Thoracic aorta (tissue), 2 donors: ENCODE measurements at regions not wholly inside any gene's neighbourhood (a gene's known extent, or its start where the extent isn't known, plus 50 kb on each side); places are given as distances from the start of the nearest gene placed in this dataset.

Experiments used
- ATAC-seq: fragments of 150-250 bp; one replicate; pipeline ENCODE4 v1.8.0; 2017; ENCODE audit warnings: low read depth; ENCODE audit not compliant: insufficient number of reproducible peaks, low FRiP score
- DNase-seq: peaks from one replicate; pipeline ENCODE4 v3.0.0-alpha.2; 2020; ENCODE audit warnings: low spot score
- H3K27ac ChIP-seq, 2 donors: fragments of 200-600 bp; sonication (generic); 1 replicate in 1 of 2; 2 replicates in 1 of 2; pipeline ENCODE4 v1.5.1; 2016; ENCODE audit warnings: mild to moderate bottlenecking in 2 of 2, moderate library complexity in 2 of 2
- H3K27me3 ChIP-seq: fragments of 200-600 bp; sonication (generic); replicated peaks from 2 replicates; pipeline ENCODE4 v1.6.0; 2016; ENCODE audit warnings: mild to moderate bottlenecking; ENCODE audit not compliant: insufficient read depth
- H3K36me3 ChIP-seq: fragments of 200-600 bp; sonication (generic); one replicate; pipeline ENCODE4 v1.5.1; 2016
- H3K4me1 ChIP-seq, 2 donors: fragments of 200-600 bp; sonication (generic); 1 replicate in 1 of 2; 2 replicates in 1 of 2; pipeline versions ENCODE4 v1.5.1 to v1.6.0; 2016; ENCODE audit warnings: low read depth in 2 of 2, mild to moderate bottlenecking in 1 of 2; ENCODE audit not compliant: control insufficient read depth in 1 of 2
- H3K4me3 ChIP-seq: fragments of 200-600 bp; sonication (generic); 2 replicates; pipeline ENCODE4 v1.5.1; 2016; ENCODE audit warnings: mild to moderate bottlenecking
- H3K9me3 ChIP-seq: fragments of 200-600 bp; sonication (generic); 2 replicates; pipeline ENCODE4 v1.5.1; 2016
- TF ChIP-seq, protein P1 (sequence below): fragments of 200-600 bp; sonication (generic); IDR thresholded peaks from one replicate; pipeline ENCODE4 v1.5.1; 2019; ENCODE audit warnings: antibody characterized with exemption

- no peaks in the 10 kb centered on the region for H3K27me3 ChIP-seq
- TF ChIP-seq, protein P1, sequence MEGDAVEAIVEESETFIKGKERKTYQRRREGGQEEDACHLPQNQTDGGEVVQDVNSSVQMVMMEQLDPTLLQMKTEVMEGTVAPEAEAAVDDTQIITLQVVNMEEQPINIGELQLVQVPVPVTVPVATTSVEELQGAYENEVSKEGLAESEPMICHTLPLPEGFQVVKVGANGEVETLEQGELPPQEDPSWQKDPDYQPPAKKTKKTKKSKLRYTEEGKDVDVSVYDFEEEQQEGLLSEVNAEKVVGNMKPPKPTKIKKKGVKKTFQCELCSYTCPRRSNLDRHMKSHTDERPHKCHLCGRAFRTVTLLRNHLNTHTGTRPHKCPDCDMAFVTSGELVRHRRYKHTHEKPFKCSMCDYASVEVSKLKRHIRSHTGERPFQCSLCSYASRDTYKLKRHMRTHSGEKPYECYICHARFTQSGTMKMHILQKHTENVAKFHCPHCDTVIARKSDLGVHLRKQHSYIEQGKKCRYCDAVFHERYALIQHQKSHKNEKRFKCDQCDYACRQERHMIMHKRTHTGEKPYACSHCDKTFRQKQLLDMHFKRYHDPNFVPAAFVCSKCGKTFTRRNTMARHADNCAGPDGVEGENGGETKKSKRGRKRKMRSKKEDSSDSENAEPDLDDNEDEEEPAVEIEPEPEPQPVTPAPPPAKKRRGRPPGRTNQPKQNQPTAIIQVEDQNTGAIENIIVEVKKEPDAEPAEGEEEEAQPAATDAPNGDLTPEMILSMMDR = no peak
- no peaks in the 10 kb centered on the region for H3K9me3 ChIP-seq
- ATAC-seq (no peak), DNase-seq (no peak)
- no peaks in the 10 kb centered on the region for H3K36me3 ChIP-seq
- no peaks in the 10 kb centered on the region for H3K4me1 ChIP-seq
- no peak overlapping the region for H3K4me3 ChIP-seq
- no peak overlapping the region for H3K27ac ChIP-seq
These were observed 202.3 kb upstream of the FSTL5 start for GRCh38 chr4:162366146-162366545.

DNA sequence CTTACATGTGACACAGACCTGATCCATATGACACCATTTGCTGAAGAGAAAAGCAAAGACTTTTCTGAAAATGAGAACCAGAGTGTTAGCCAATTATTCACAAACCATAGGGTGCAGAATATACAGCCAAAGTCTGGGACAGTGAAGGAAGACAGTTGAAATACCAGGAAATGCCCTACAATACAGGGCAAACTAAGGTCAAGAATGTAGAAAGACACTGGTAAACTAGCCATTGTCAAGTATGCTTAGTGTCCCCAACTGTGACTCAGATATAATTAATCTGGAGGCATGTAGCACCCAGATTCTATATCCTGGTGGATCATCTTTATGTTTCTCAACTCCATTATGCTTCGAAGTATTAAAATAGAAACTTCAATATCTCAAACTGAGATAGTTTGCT is 200.9 kb upstream of the FSTL5 start:
- Histone ChIP-seq H3K36me3 (no peaks in the 10 kb centered on the region), H3K27ac (no peak overlapping the region), H3K4me3 (no peak overlapping the region), H3K4me1 (no peaks in the 10 kb centered on the region), H3K27me3 (no peaks in the 10 kb centered on the region), H3K9me3 (no peaks in the 10 kb centered on the region)
- ATAC-seq = no peak
- TF ChIP-seq, protein P1 = no peak
- DNase-seq = no peak

DNA sequence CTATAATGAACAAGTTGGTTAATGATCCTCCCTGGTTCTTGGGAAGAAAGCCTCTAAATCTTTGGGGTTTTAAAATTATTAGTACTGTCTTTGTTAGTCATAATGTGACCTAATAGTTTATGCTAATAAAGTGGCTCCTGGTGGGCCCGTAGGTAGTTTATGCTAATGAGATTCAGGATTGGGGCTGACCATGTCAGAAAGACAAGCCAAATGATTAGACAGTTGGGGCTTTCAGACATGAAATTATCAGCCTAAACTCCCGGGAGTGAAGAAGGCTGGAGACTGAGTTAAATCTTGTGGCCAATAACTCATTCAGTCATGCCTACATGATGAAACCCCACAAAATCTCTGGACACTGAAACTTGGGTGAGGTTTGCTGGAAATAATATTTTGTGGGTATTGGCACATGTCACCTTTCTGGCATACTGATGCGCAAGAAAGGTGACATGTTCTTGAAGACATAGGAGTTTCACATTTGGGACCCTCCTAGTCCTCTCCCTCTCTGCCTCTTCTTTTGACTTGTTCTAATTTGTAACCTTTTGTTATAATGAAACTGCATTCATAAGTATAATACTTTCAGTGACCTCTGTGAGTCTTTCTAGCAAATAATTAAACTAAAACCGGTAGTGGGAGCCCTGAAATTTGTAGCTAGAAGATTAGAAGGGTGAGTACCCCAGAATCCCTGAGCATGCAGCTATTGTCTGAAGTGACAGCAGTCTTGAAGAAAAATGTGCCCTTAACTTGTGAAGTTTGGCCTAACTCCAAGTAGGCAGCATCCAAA is 196.8 kb upstream of the FSTL5 start:
- no peaks in the 10 kb centered on the region for H3K9me3 ChIP-seq
- ATAC-seq (no peak), DNase-seq (no peak)
- no peak overlapping the region for H3K4me3 ChIP-seq
- no peaks in the 10 kb centered on the region for H3K4me1 ChIP-seq
- H3K36me3 ChIP-seq = no peaks in the 10 kb centered on the region
- H3K27me3 ChIP-seq = no peaks in the 10 kb centered on the region
- H3K27ac ChIP-seq = no peak overlapping the region
- TF ChIP-seq, protein P1 = no peak

- no peak for ATAC-seq
- TF ChIP-seq, protein P1 = no peak
- DNase-seq = no peak
- H3K27ac ChIP-seq = no peak overlapping the region
- H3K9me3 ChIP-seq = no peaks in the 10 kb centered on the region
- no peaks in the 10 kb centered on the region for H3K36me3 ChIP-seq
- no peaks in the 10 kb centered on the region for H3K27me3 ChIP-seq
- H3K4me3 ChIP-seq = no peak overlapping the region
- no peaks in the 10 kb centered on the region for H3K4me1 ChIP-seq
These were observed 192.4 kb upstream of the FSTL5 start for GRCh38 chr4:162356181-162356580.

GRCh38 chr4:162352580-162353107 is 188.8 kb upstream of the FSTL5 start:
- Histone ChIP-seq H3K4me3 (no peak overlapping the region), H3K27ac (no peak overlapping the region), H3K36me3 (no peaks in the 10 kb centered on the region), H3K9me3 (no peaks in the 10 kb centered on the region), H3K27me3 (no peaks in the 10 kb centered on the region), H3K4me1 (no peaks in the 10 kb centered on the region)
- TF ChIP-seq, protein P1 = no peak
- DNase-seq (no peak), ATAC-seq (no peak)
